Left hindlimb (tissue), 1 donor: ENCODE measurements at regions not wholly inside any gene's neighbourhood (a gene's known extent, or its start where the extent isn't known, plus 50 kb on each side); places are given as distances from the start of the nearest gene placed in this dataset.
"Not testable (repeated sequence)": the region's sequence is repeated elsewhere in the genome, so short reads cannot be mapped to it uniquely, and the experiment has no call there.

Source experiments
- DNase-seq: peaks from one replicate; pipeline ENCODE4 v3.0.0-alpha.2; 2018

- DNase-seq, result not testable (repeated sequence)
Measured at GRCh38 chr2:90298983-90299382, 1607.5 kb downstream of the RPIA start.

DNA sequence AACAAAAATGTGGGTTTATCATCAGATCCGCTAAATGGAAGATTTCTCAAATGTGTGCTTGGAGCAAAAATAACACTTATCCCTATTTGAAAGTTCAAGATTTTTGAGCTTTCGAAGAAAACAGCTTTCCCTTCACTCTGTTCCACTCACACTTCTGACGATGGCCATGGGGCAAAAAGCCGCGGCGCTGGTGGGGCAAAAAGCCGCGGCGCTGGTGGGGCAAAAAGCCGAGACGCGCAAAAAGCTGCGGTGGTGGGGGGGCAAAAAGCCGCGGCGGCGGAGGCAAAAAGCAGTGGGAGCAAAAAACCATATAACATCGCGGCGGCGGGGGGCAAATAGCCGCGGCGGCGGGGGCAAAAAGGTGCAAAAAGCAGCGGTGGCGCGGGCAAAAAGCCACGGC lies 1631.5 kb downstream of the RPIA start:
- not testable (repeated sequence) for DNase-seq

- peak; percentile 13 for DNase-seq
Measured at GRCh38 chr2:90323612-90324558, 1632.4 kb downstream of the RPIA start.

GRCh38 chr2:90324672-90325071 lies 1633.2 kb downstream of the RPIA start:
- not testable (repeated sequence) for DNase-seq

- not testable (repeated sequence) for DNase-seq
Measured at GRCh38 chr2:90325796-90326353, 1634.4 kb downstream of the RPIA start.

DNA sequence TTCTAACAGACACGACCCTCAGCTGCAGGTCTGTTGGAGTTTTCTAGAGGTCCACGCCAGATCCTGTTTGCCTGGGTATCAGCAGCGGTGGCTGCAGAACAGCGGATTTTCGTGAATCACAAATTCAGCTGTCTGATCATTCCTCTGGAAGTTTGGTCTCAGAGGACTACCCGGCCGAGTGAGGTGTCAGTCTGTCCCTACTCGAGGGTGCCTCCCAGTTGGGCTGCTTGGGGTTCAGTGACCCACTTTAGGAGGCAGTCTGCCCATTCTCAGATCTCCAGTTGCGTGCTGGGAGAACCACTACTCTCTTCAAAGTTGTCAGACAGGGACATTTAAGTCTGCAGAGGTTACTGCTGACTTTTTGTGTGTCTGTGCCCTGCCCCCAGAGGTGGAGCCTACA lies 1664.1 kb downstream of the RPIA start:
- not testable (repeated sequence) for DNase-seq

DNA sequence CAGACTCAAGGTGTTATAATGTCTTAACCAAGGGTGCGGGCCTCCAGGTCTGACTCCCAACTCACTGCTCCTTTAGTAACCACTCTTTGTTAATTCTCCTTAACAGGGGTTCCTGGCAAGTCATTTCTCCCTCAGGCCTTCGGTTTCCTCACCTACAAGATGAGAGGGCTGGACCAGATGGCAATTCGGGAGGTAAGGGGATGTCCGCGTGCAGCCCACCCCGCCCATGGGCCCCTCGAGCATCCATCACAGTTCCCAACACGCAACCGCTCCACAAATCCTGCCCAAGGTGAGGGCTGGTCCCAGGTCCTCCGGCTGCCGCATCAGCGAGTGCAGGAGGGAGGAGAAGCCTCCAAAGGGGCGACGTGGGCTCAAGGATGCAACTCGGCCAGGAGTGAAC lies 1667.9 kb downstream of the RPIA start:
- not testable (repeated sequence) for DNase-seq

- DNase-seq, result peak; percentile 3
Measured at GRCh38 chr2:90359887-90360730, 1668.6 kb downstream of the RPIA start.

DNA sequence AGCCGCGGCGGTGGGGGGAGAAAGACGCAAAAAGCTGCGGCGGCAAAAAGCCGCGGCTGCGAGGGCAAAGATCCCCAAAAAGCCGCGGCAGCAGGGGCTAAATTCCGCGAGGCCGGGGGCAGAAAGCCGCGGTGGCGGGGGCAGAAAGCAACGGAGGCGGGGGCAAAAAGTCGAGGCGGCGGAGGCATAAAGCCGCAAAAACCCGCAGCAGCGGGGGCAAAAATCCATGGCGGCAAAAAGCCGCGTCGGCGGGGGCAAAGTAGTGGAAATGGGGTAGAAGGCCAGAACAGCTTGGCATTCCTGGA lies 1669.2 kb downstream of the RPIA start:
- DNase-seq, result not testable (repeated sequence)
